Osteoblast (primary cell): ENCODE measurements at regions not wholly inside any gene's neighbourhood (a gene's known extent, or its start where the extent isn't known, plus 50 kb on each side); places are given as distances from the start of the nearest gene placed in this dataset.

Experiments used
- DNase-seq: peaks from one replicate; pipeline ENCODE4 v3.0.0; 2011; ENCODE audit warnings: low spot score, mixed read lengths; ENCODE audit not compliant: insufficient read length; ENCODE audit errors: missing footprints
- H2AFZ ChIP-seq: 2 replicates; pipeline ENCODE4 v1.6.0; 2011; ENCODE audit warnings: mild to moderate bottlenecking, low read length
- H3K27ac ChIP-seq: 2 replicates; pipeline ENCODE4 v1.5.1; 2011; ENCODE audit warnings: mild to moderate bottlenecking, low read depth, low read length, moderate library complexity
- H3K27me3 ChIP-seq: 2 replicates; pipeline ENCODE4 v1.6.0; 2012; ENCODE audit warnings: mild to moderate bottlenecking, control low read depth, inconsistent platforms, low read length, moderate library complexity; ENCODE audit not compliant: insufficient read depth
- H3K36me3 ChIP-seq: 2 replicates; pipeline ENCODE4 v1.5.1; 2011; ENCODE audit warnings: mild to moderate bottlenecking, low read length, control low read depth, moderate library complexity; ENCODE audit not compliant: insufficient read depth
- H3K4me1 ChIP-seq: 2 replicates; pipeline ENCODE4 v1.5.1; 2011; ENCODE audit warnings: mild to moderate bottlenecking, low read length, control low read depth, moderate library complexity; ENCODE audit not compliant: insufficient read depth
- H3K4me2 ChIP-seq: 2 replicates; pipeline ENCODE4 v1.6.0; 2011; ENCODE audit warnings: mild to moderate bottlenecking, low read length; ENCODE audit not compliant: insufficient read depth
- H3K4me3 ChIP-seq: fragments of 200-600 bp; sonication (generic); 3 replicates; pipeline ENCODE4 v1.5.1; 2012; ENCODE audit warnings: mild to moderate bottlenecking, low read length, inconsistent platforms; ENCODE audit not compliant: insufficient read depth
- H3K79me2 ChIP-seq: 2 replicates; pipeline ENCODE4 v1.6.0; 2012; ENCODE audit warnings: mild to moderate bottlenecking, low read length, control low read depth, inconsistent platforms; ENCODE audit not compliant: insufficient read depth
- H3K9me3 ChIP-seq: 2 replicates; pipeline ENCODE4 v1.5.1; 2011; ENCODE audit warnings: low read depth, low read length, control low read depth
- H4K20me1 ChIP-seq: 2 replicates; pipeline ENCODE4 v1.6.0; 2012; ENCODE audit warnings: mild to moderate bottlenecking, low read length, control low read depth; ENCODE audit not compliant: insufficient read depth
- TF ChIP-seq, protein P1 (sequence below): IDR thresholded peaks from 2 replicates; pipeline ENCODE4 v1.5.1; 2011; ENCODE audit warnings: mild to moderate bottlenecking, low read depth, low read length, moderate library complexity; ENCODE audit errors: extremely low read depth

DNA sequence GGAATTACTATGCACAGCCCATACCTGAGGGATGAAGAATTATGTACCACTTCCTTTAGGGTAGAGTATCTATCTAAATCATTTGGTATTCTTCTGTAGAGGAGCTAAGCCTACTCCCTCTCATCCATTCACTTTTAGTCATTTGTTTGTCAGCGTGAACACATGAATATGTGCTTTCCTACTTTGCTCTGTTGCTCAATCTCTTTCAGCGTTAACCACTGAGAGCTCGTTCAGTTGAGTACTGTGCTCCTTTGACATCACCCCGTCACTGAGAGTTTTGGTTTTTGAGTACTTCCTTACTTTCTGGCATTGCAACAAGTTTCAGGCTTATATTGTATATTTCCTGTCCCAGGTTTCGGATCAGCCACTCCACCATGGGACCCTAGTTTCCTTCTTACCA lies 700.6 kb downstream of the NLGN4X start:
- no peak overlapping the region for H3K4me3 ChIP-seq
- no peak overlapping the region for H3K4me2 ChIP-seq
- H3K27ac ChIP-seq: no peak overlapping the region
- no peaks in the 10 kb centered on the region for H4K20me1 ChIP-seq
- no peaks in the 10 kb centered on the region for H3K27me3 ChIP-seq
- no peak for DNase-seq
- H3K79me2 ChIP-seq: no peaks in the 10 kb centered on the region
- H3K9me3 ChIP-seq: no peaks in the 10 kb centered on the region
- H3K4me1 ChIP-seq: no peaks in the 10 kb centered on the region
- H2AFZ ChIP-seq: no peak overlapping the region
- TF ChIP-seq, protein P1, sequence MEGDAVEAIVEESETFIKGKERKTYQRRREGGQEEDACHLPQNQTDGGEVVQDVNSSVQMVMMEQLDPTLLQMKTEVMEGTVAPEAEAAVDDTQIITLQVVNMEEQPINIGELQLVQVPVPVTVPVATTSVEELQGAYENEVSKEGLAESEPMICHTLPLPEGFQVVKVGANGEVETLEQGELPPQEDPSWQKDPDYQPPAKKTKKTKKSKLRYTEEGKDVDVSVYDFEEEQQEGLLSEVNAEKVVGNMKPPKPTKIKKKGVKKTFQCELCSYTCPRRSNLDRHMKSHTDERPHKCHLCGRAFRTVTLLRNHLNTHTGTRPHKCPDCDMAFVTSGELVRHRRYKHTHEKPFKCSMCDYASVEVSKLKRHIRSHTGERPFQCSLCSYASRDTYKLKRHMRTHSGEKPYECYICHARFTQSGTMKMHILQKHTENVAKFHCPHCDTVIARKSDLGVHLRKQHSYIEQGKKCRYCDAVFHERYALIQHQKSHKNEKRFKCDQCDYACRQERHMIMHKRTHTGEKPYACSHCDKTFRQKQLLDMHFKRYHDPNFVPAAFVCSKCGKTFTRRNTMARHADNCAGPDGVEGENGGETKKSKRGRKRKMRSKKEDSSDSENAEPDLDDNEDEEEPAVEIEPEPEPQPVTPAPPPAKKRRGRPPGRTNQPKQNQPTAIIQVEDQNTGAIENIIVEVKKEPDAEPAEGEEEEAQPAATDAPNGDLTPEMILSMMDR: no peak
- no peaks in the 10 kb centered on the region for H3K36me3 ChIP-seq

GRCh38 chrX:5526191-5526590 lies 702.5 kb downstream of the NLGN4X start:
- H3K36me3 ChIP-seq: no peaks in the 10 kb centered on the region

DNA sequence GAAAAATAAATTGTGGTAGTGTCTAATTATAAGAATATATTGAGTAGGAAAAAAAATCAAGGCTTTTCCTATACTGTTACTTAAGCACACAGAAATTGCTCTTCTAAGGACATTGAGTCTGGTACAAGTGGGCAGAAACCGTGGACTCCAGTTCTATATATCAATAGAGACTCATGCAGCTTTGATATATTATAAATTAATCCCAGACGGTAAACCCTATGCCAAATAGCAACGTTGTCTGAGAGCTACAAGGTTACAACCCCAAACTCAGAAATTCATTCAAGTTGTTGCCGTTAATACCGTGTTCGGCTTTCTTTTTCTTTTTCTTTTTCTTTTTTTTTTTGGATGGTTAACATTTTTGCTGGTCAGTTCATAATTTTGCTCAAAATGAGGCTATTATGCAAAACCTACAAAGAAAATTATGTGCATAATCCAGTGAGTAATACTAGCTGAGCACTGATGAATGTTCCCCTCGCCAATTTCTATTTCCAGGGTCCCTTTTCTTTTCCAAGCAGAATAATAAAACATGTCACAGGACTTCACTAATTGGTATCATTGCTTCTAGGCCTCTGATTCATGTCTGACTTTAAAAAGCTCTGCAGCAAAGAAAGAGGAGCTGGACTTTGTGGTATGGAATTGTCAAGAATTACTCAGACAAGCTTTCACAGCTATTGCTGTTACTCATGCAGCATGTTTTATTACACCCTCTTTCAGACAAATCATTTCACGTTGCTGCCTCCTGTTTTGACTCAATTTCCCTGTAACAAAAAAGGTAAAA lies 737.7 kb downstream of the NLGN4X start:
- TF ChIP-seq, protein P1: no peak

More at GRCh38 chrX:5526191-5526590, 702.5 kb downstream of the NLGN4X start:
- DNase-seq: no peak
- TF ChIP-seq, protein P1: no peak
- Histone ChIP-seq H3K27me3 (no peaks in the 10 kb centered on the region), H3K9me3 (no peaks in the 10 kb centered on the region), H2AFZ (no peak overlapping the region), H3K27ac (no peak overlapping the region), H3K4me1 (no peaks in the 10 kb centered on the region), H4K20me1 (no peaks in the 10 kb centered on the region), H3K79me2 (no peaks in the 10 kb centered on the region), H3K4me2 (no peak overlapping the region), H3K4me3 (no peak overlapping the region)

DNA sequence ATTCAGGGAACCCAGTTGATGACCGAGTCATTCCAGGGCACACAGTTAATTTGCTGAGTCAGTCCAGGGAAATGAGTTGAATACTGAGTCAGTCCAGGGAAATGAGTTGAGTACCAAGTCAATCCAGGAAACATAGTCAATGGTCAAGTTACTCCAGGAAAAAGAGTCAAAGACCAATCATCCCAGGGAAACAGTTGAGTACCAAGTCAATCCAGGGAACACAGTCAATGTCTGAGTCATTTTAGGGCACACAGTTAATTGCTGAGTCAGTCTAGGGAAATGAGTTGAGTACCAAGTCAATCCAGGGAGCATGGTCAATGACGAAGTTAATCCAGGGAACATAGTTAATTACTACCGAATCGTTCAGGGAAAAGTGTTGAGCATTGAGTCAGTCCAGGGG lies 754.4 kb downstream of the NLGN4X start:
- H3K4me1 ChIP-seq: no peaks in the 10 kb centered on the region

More for the DNA sequence above, 737.7 kb downstream of the NLGN4X start:
- Histone ChIP-seq H3K4me2 (no peak overlapping the region), H4K20me1 (no peaks in the 10 kb centered on the region), H3K4me3 (no peak overlapping the region), H3K27ac (no peak overlapping the region), H3K9me3 (no peaks in the 10 kb centered on the region), H3K4me1 (no peaks in the 10 kb centered on the region), H3K27me3 (no peaks in the 10 kb centered on the region), H3K36me3 (no peaks in the 10 kb centered on the region), H3K79me2 (no peaks in the 10 kb centered on the region), H2AFZ (no peak overlapping the region)
- no peak for DNase-seq

More for the DNA sequence above, 754.4 kb downstream of the NLGN4X start:
- Histone ChIP-seq H4K20me1 (no peaks in the 10 kb centered on the region), H3K36me3 (no peaks in the 10 kb centered on the region), H3K4me2 (no peak overlapping the region), H3K27me3 (no peaks in the 10 kb centered on the region), H3K9me3 (no peaks in the 10 kb centered on the region), H3K27ac (no peak overlapping the region), H2AFZ (no peak overlapping the region), H3K4me3 (no peak overlapping the region), H3K79me2 (no peaks in the 10 kb centered on the region)
- DNase-seq: no peak
- TF ChIP-seq, protein P1: no peak
